Suprapubic skin (tissue), 4 donors: ENCODE measurements at regions not wholly inside any gene's neighbourhood (a gene's known extent, or its start where the extent isn't known, plus 50 kb on each side); places are given as distances from the start of the nearest gene placed in this dataset.
"Not testable (repeated sequence)": the region's sequence is repeated elsewhere in the genome, so short reads cannot be mapped to it uniquely, and the experiment has no call there.

Experiments used
- DNase-seq, 2 donors: peaks; one replicate each; pipeline ENCODE4 v3.0.0-alpha.2; 2019; ENCODE audit warnings: low spot score in 2 of 2
- H3K27ac ChIP-seq: fragments of 200-600 bp; sonication (generic); one replicate; pipeline ENCODE4 v1.5.1; 2019
- H3K27me3 ChIP-seq: fragments of 200-600 bp; sonication (generic); one replicate; pipeline ENCODE4 v1.5.1; 2019
- H3K36me3 ChIP-seq: fragments of 200-600 bp; sonication (generic); one replicate; pipeline ENCODE4 v1.5.1; 2019
- H3K4me1 ChIP-seq: fragments of 200-600 bp; sonication (generic); one replicate; pipeline ENCODE4 v1.5.1; 2019
- H3K4me3 ChIP-seq: fragments of 200-600 bp; sonication (generic); one replicate; pipeline ENCODE4 v1.5.1; 2019; ENCODE audit warnings: mild to moderate bottlenecking
- H3K9me3 ChIP-seq: fragments of 200-600 bp; sonication (generic); one replicate; pipeline ENCODE4 v1.5.1; 2019
- EP300 ChIP-seq: sonication (generic); formaldehyde crosslinking; IDR thresholded peaks from one replicate; pipeline ENCODE4 v1.6.1; 2017; ENCODE audit warnings: antibody characterized with exemption
- POLR2A ChIP-seq, 2 donors: fragments of 450-650 bp; IDR thresholded peaks; one replicate each; pipeline ENCODE4 v1.6.1; 2017; ENCODE audit warnings: antibody characterized with exemption in 2 of 2, mild to moderate bottlenecking in 2 of 2, moderate library complexity in 2 of 2
- POLR2AphosphoS5 ChIP-seq, 3 donors: sonication (generic); formaldehyde crosslinking; IDR thresholded peaks; one replicate each; pipeline ENCODE4 v1.6.1; 2017; ENCODE audit warnings: antibody characterized with exemption in 3 of 3
- WGBS: methylation state at CpG from one replicate; pipeline ENCODE4 v1.1.5; 2018; 5-methylcytosine and 5-hydroxymethylcytosine counted together
- TF ChIP-seq, protein P1 (sequence below), 2 donors: fragments of 200-600 bp in 1 of 2; fragments of 450-650 bp in 1 of 2; sonication (generic) in 1 of 2; IDR thresholded peaks; one replicate each; pipeline ENCODE4 v1.5.1; 2016 to 2019; ENCODE audit warnings: antibody characterized with exemption in 2 of 2, mild to moderate bottlenecking in 1 of 2, moderate library complexity in 1 of 2

DNA sequence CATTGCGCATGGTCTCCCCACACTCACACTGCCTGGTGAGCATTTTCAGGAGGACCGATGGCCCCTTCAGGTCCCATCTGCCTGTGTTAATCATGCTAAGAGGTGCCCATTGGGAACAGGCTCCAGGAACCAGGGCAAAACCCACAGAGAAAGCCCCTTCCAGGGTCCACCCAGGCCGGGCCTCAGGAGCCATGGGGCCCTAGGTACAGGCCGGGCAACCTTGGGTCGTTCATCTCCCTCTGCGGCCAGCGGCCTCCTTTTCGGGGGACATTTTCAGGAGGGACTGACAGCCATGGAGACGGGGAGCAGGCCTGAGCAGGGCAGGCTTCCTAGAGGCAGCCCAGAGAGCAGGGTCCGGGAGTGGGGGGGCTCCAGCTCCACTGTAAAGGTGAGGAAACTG, 68.0 kb upstream of the TAMM41 start:
- 92% methylated on average over 6 of the region's 10 CpGs for WGBS
- TF ChIP-seq EP300 = no peak
- TF ChIP-seq, protein P1, sequence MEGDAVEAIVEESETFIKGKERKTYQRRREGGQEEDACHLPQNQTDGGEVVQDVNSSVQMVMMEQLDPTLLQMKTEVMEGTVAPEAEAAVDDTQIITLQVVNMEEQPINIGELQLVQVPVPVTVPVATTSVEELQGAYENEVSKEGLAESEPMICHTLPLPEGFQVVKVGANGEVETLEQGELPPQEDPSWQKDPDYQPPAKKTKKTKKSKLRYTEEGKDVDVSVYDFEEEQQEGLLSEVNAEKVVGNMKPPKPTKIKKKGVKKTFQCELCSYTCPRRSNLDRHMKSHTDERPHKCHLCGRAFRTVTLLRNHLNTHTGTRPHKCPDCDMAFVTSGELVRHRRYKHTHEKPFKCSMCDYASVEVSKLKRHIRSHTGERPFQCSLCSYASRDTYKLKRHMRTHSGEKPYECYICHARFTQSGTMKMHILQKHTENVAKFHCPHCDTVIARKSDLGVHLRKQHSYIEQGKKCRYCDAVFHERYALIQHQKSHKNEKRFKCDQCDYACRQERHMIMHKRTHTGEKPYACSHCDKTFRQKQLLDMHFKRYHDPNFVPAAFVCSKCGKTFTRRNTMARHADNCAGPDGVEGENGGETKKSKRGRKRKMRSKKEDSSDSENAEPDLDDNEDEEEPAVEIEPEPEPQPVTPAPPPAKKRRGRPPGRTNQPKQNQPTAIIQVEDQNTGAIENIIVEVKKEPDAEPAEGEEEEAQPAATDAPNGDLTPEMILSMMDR (IDR thresholded peaks at IDR 0.05) = no peak
- no peak for TF ChIP-seq POLR2A (IDR thresholded peaks at IDR 0.05)
- TF ChIP-seq POLR2AphosphoS5 (IDR thresholded peaks at IDR 0.05) = no peak
- H3K9me3 ChIP-seq = no peaks in the 10 kb centered on the region
- H3K27ac ChIP-seq = no peak overlapping the region
- no peak overlapping the region for H3K4me3 ChIP-seq
- no peaks in the 10 kb centered on the region for H3K36me3 ChIP-seq
- peak in 1 of 2 donors; percentile 45 for DNase-seq
- H3K4me1 ChIP-seq = no peaks in the 10 kb centered on the region
- no peaks in the 10 kb centered on the region for H3K27me3 ChIP-seq

DNA sequence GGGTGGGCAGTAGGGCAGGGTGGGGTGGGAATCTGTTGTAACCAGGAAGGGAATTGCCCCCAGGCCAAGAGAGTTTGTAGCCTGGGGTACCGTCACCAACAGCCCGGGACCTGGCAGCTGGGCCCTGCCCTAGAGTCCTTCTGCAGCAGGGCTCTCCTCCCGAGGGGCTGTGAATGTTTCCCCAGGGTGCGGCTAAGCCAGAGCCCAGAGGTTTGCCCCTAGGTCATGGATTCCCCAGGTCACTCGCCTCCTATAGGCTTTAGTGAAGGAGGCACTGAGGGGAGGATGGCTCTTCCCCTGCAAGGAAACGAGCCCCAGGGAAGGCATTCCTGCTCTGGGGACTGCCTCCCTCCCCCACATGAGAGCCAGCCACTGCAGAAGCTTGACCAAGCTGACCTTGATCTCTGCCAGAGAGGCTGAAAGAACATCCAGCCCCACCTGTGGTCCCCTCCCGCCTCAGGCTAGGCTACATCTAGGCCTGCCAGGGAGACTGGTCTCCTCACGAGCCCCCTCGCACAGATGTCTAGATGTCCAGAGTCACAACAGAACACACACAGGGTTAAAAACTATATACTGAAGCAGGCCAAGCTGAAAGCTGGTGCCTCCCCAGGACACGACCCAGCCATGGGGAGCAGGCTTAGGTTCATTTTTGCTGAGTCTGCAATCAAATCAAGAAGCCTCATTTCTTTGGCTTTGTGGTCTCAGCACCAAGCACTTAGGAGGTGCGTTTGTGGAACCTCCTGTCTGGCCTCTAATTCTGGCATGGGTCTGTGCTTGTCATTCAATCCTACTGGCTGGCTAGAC, 69.1 kb upstream of the TAMM41 start:
- TF ChIP-seq POLR2A (IDR thresholded peaks at IDR 0.05) = no peak
- TF ChIP-seq, protein P1 (IDR thresholded peaks at IDR 0.05) = no peak
- TF ChIP-seq EP300 = no peak
- no peak for TF ChIP-seq POLR2AphosphoS5 (IDR thresholded peaks at IDR 0.05)
- Histone ChIP-seq H3K36me3 (no peaks in the 10 kb centered on the region), H3K27ac (no peak overlapping the region), H3K9me3 (no peaks in the 10 kb centered on the region), H3K4me1 (no peaks in the 10 kb centered on the region), H3K4me3 (no peak overlapping the region), H3K27me3 (no peaks in the 10 kb centered on the region)
- peak in 1 of 2 donors; percentile 64 for DNase-seq
- 65% methylated on average over 9 of the region's 11 CpGs for WGBS

DNA sequence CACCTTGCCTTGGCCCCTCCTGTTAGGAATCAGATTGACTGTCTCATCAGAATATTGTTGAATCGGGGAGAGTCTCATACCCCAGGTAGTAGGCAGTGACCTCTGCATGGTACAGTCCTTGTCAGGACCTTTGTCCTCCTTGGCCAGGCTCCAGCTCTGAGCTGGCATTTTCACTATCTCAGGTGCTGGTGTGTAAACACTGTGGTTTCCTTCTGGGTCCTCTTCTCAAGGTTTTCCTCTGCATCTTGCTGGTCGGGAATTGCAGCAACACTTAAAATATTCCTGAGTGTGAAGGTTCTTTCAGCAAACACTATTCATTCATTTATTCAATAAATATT, 69.7 kb upstream of the TAMM41 start:
- not testable (repeated sequence) for H3K4me1 ChIP-seq, H3K36me3 ChIP-seq, H3K27me3 ChIP-seq, H3K9me3 ChIP-seq, H3K27ac ChIP-seq, H3K4me3 ChIP-seq
- DNase-seq = peak in 1 of 2 donors; percentile 32
- 92% methylated on average over 2 of the region's 2 CpGs for WGBS

DNA sequence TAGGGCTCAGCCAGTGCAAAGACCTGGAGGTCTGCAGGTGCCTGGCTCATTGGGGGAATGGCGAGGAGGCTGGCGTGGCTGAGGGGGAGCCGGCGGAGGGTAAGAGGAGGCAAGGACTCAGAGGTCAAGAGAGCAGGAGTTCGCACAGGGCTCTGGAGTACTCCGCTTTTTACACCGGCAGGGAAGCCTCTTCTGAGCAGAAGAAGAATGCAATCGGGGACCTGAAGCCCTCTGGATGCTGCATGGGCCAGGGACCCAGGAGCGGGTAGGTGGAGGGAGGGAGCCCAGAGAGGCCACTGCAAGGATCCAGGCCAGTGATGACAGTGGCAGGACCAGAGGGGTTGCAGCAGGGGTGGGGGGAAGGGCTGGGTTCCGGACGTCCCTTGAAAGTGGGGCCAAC, 70.4 kb upstream of the TAMM41 start:
- Histone ChIP-seq H3K4me1 (no peaks in the 10 kb centered on the region), H3K9me3 (no peaks in the 10 kb centered on the region), H3K36me3 (no peaks in the 10 kb centered on the region), H3K4me3 (no peak overlapping the region), H3K27ac (no peak overlapping the region), H3K27me3 (no peaks in the 10 kb centered on the region)
- peak in 1 of 2 donors; percentile 66 for DNase-seq
- TF ChIP-seq EP300 = no peak
- TF ChIP-seq, protein P1 (IDR thresholded peaks at IDR 0.05) = no peak
- WGBS = 90% methylated on average over 11 of the region's 11 CpGs

DNA sequence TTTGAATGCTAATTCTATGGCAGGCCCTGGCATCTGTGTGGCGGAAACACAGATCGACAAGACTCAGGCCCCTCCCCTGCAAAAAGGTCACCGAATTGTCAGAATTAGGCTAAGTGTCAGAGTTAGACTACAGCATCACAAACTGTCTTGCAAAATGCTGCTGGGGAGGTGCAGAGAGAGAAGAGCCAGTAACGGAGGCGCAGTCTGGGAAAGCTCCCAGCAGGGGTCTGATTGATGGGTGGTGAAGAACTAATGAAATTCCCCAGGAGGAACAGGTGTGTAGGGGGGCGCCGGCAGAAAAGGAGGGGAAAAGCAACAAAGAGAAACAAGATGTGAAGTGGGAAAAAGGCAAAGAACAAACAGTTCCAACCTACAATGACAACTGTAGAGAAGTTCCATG, 72.7 kb upstream of the TAMM41 start:
- Histone ChIP-seq H3K4me1 (no peaks in the 10 kb centered on the region), H3K27me3 (no peaks in the 10 kb centered on the region), H3K9me3 (no peaks in the 10 kb centered on the region), H3K4me3 (no peak overlapping the region), H3K36me3 (no peaks in the 10 kb centered on the region), H3K27ac (no peak overlapping the region)
- no peak for DNase-seq
- 55% methylated on average over 7 of the region's 7 CpGs for WGBS
- TF ChIP-seq, protein P1 (IDR thresholded peaks at IDR 0.05) = no peak
- no peak for TF ChIP-seq POLR2A (IDR thresholded peaks at IDR 0.05)
- TF ChIP-seq POLR2AphosphoS5 (IDR thresholded peaks at IDR 0.05) = no peak
- no peak for TF ChIP-seq EP300

DNA sequence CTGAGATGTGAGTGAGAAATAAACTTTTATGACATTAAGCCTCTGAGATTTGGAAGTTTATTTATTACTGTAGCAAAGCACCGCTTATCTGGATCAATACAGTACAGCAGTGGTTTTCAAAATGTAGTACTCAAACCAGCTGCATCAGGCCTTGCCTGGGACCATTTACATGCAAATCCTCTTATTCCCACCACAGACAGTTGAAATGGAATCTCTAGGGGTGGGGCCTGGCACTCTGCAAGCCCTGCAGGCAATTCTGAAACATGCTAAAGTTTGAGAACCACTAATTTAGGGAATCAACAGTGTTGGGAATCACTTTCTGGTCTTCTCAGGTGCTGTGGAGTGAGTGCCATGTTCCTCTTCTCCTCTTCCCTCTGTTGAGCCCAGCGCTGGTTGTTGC, 77.8 kb upstream of the TAMM41 start:
- H3K27me3 ChIP-seq = no peaks in the 10 kb centered on the region
- H3K4me3 ChIP-seq = no peak overlapping the region
- H3K9me3 ChIP-seq = no peaks in the 10 kb centered on the region
- H3K4me1 ChIP-seq = no peaks in the 10 kb centered on the region
- 68% methylated on average over 2 of the region's 2 CpGs for WGBS
- TF ChIP-seq POLR2A (IDR thresholded peaks at IDR 0.05) (no peak), POLR2AphosphoS5 (IDR thresholded peaks at IDR 0.05) (no peak), EP300 (no peak)
- TF ChIP-seq, protein P1 (IDR thresholded peaks at IDR 0.05) = no peak
- DNase-seq = no peak
- no peak overlapping the region for H3K27ac ChIP-seq
- H3K36me3 ChIP-seq = no peaks in the 10 kb centered on the region
